SK-N-MC (cell line): ENCODE measurements at regions not wholly inside any gene's neighbourhood (a gene's known extent, or its start where the extent isn't known, plus 50 kb on each side); places are given as distances from the start of the nearest gene placed in this dataset.

Experiments used
- EZH2 ChIP-seq: fragments of 200-600 bp; sonication (generic); IDR thresholded peaks from one replicate; pipeline ENCODE4 v1.6.1; 2017; ENCODE audit warnings: antibody characterized with exemption
- FOXP2 ChIP-seq: optimal IDR thresholded peaks from 2 replicates; pipeline ENCODE3; 2011; ENCODE audit warnings: mild to moderate bottlenecking, moderate library complexity; ENCODE audit not compliant: insufficient read depth; ENCODE audit errors: extremely low read length, control extremely low read depth
- POLR2AphosphoS5 ChIP-seq: IDR thresholded peaks from 2 replicates; pipeline ENCODE4 v1.6.1; 2012; ENCODE audit warnings: mild to moderate bottlenecking, low read depth, low read length, borderline replicate concordance

- TF ChIP-seq EZH2 (no peak), POLR2AphosphoS5 (no peak), FOXP2 (no peak)
Observed at GRCh38 chr4:64857198-64857597, 447.9 kb upstream of the TECRL start.
